Type B pancreatic cell (in vitro differentiated cells): ENCODE measurements at regions not wholly inside any gene's neighbourhood (a gene's known extent, or its start where the extent isn't known, plus 50 kb on each side); places are given as distances from the start of the nearest gene placed in this dataset.

ENCODE experiments used
- DNase-seq: peaks from one replicate; pipeline ENCODE4 v3.0.0; 2021; ENCODE audit warnings: mixed read lengths; ENCODE audit not compliant: unreplicated experiment; ENCODE audit errors: extremely low spot score
- H3K27ac Mint-ChIP-seq: 2 replicates; pipeline ENCODE4 v1.8.0; 2021; ENCODE audit warnings: mild to moderate bottlenecking, mixed read lengths
- H3K27me3 Mint-ChIP-seq: 2 replicates; pipeline ENCODE4 v1.8.0; 2021; ENCODE audit warnings: mixed read lengths
- H3K36me3 Mint-ChIP-seq: 2 replicates; pipeline ENCODE4 v1.8.0; 2021; ENCODE audit warnings: mixed read lengths
- H3K4me1 Mint-ChIP-seq: one replicate; pipeline ENCODE4 v1.8.0; 2021; ENCODE audit warnings: mixed read lengths; ENCODE audit not compliant: unreplicated experiment
- H3K4me3 Mint-ChIP-seq: 2 replicates; pipeline ENCODE4 v1.8.0; 2021; ENCODE audit warnings: mild to moderate bottlenecking, mixed read lengths
- H3K9me3 Mint-ChIP-seq: 2 replicates; pipeline ENCODE4 v1.8.0; 2021; ENCODE audit warnings: mixed read lengths
- TF ChIP-seq, protein P1 (sequence below): fragments of 200-600 bp; sonication (generic); conservative IDR thresholded peaks from 2 replicates; pipeline ENCODE4 v1.5.0; 2021; ENCODE audit warnings: antibody characterized with exemption, mild to moderate bottlenecking

DNA sequence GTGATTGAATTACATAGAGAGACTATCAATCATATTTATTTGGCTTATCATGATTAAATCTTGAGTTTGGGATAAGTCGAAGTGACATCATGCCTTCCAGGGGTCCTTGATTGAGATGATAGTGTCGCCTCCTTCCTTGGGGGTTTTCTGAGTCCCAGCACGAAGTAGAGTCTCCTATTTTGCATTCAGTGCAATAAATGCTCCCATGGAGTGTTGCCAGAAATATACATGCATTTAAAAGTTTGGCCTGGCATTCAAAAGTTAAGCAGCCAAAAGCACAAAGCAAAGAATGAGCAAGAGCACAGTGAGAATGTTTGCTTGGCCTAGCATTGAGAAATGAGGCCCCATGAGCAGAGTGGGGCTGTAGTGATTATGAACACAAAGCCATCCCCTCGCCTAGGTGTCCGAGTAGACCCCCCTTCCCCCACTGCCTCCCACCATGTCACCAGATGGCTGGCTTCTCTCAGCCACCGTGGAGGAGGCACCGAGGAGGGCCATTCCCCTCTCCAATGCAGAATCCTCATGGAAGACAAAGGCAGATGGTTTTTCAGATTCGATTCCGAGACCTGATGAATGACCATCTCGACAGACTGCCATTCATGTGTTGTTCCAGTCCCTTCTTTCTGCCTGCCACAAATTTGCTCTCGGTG lies 58.8 kb upstream of the UBL3 start:
- peak overlapping the region; percentile 11 for H3K4me3 Mint-ChIP-seq
- peak overlapping the region; percentile 26 for H3K27ac Mint-ChIP-seq
- H3K9me3 Mint-ChIP-seq, result no peaks in the 10 kb centered on the region
- no peak for DNase-seq
- TF ChIP-seq, protein P1, sequence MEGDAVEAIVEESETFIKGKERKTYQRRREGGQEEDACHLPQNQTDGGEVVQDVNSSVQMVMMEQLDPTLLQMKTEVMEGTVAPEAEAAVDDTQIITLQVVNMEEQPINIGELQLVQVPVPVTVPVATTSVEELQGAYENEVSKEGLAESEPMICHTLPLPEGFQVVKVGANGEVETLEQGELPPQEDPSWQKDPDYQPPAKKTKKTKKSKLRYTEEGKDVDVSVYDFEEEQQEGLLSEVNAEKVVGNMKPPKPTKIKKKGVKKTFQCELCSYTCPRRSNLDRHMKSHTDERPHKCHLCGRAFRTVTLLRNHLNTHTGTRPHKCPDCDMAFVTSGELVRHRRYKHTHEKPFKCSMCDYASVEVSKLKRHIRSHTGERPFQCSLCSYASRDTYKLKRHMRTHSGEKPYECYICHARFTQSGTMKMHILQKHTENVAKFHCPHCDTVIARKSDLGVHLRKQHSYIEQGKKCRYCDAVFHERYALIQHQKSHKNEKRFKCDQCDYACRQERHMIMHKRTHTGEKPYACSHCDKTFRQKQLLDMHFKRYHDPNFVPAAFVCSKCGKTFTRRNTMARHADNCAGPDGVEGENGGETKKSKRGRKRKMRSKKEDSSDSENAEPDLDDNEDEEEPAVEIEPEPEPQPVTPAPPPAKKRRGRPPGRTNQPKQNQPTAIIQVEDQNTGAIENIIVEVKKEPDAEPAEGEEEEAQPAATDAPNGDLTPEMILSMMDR, result no peak
- peaks cover 53% of the 10 kb centered on the region for H3K4me1 Mint-ChIP-seq
- H3K27me3 Mint-ChIP-seq, result no peaks in the 10 kb centered on the region
- no peaks in the 10 kb centered on the region for H3K36me3 Mint-ChIP-seq

DNA sequence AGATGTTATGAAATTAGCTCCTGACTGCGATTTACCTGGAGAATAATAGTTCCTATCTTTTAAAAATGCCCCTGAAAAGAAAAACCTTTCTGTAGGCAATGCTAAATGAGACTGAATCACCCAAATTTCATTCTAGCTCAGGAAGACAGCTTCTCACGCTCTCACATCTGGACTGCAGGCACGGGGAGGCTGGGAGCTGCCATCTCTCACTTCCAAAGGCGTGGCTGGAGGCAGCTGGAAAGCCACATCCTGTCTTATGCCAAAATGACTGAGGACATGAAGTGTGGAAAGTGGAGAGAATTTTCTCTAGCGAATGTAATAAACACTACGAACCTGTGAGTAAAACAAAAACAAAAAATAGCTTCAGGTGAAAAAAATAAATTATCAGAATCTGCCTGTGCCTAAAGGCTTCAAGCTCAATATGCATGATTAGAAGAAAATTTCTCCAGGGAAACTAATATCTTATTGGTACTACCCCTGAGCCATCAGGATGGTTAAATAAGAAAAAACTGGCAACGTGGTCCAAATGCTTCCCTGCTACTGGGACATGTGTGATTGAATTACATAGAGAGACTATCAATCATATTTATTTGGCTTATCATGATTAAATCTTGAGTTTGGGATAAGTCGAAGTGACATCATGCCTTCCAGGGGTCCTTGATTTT lies 58.1 kb upstream of the UBL3 start:
- TF ChIP-seq, protein P1, result no peak
- no peak for DNase-seq
- no peaks in the 10 kb centered on the region for H3K27me3 Mint-ChIP-seq
- H3K9me3 Mint-ChIP-seq, result no peaks in the 10 kb centered on the region
- peaks cover 51% of the 10 kb centered on the region for H3K4me1 Mint-ChIP-seq
- H3K27ac Mint-ChIP-seq, result peak overlapping the region; percentile 26
- H3K36me3 Mint-ChIP-seq, result no peaks in the 10 kb centered on the region
- peak overlapping the region; percentile 11 for H3K4me3 Mint-ChIP-seq

DNA sequence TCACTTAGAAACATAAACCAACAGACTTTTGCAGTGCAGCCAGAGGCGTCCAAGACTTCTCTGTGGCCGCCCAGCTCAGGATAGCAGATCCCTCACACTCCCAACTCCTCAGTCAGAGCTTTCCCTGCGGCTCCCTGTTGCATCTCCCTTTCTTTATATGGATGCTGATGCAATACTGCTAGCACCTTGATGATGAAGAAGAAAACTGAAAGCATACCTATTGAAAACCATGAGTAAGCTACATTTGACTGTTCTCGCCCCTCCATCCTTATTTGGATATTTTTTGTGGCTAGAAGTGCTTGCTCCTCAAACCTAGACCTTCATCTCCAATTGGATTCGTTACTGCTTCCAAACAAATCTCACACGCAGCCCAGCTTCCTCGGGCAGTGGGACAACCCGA lies 57.3 kb upstream of the UBL3 start:
- Mint-ChIP-seq H3K27ac (peak overlapping the region; percentile 57), H3K4me1 (peaks cover 49% of the 10 kb centered on the region), H3K9me3 (no peaks in the 10 kb centered on the region), H3K36me3 (no peaks in the 10 kb centered on the region), H3K4me3 (no peak overlapping the region), H3K27me3 (no peaks in the 10 kb centered on the region)
- TF ChIP-seq, protein P1, result no peak
- no peak for DNase-seq

DNA sequence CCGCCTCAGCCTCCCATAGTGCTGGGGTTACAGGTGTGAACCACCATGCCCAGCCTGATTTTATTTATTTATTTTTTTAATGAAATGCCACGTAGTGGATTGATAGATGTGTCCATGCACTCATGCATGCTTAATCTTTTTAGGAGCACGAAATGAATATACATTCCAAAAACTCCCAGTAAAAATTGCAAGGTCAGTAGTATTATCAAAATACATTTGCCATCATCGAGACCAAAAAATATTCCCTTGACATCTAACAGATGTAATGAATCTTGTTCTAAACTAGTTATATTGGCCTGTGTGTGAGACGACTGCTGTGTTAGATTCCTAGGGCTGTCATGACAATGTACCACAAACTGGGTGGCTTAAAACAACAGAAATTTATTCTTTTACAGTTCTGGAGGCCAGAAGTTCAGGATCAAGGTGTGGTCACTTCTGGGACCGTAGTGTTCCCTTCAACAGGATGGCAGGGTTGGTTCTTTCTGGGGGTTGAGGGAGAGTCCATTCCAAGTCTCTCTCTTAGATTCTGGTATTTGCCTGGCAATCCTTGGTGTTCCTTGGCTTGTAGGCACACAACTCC lies 56.1 kb upstream of the UBL3 start:
- Mint-ChIP-seq H3K36me3 (no peaks in the 10 kb centered on the region), H3K9me3 (no peaks in the 10 kb centered on the region), H3K27me3 (no peaks in the 10 kb centered on the region), H3K4me3 (no peak overlapping the region), H3K27ac (peak overlapping the region; percentile 68), H3K4me1 (peaks cover 46% of the 10 kb centered on the region)
- TF ChIP-seq, protein P1, result no peak
- DNase-seq, result no peak

DNA sequence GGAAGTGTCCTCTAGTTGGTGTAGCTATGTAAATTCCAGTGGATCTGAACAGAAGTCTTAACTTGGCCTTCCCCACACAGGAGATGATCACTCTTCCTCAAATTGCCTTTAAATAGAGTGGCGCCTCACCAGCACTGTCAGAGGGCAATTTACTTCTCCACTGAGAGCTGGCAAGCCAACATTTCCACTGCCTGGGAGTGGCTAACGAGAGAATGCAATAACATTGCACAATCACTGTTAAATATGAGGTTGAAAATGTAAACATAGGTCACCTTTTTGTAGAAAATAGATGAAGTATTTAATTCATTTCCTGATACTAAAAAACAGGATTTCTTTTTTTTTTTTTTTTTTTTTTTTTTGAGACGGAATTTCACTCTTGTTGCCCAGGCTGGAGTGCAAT lies 55.4 kb upstream of the UBL3 start:
- no peaks in the 10 kb centered on the region for H3K36me3 Mint-ChIP-seq
- no peaks in the 10 kb centered on the region for H3K9me3 Mint-ChIP-seq
- TF ChIP-seq, protein P1, result no peak
- H3K27ac Mint-ChIP-seq, result peak overlapping the region; percentile 97
- no peak for DNase-seq
- peak overlapping the region; percentile 67 for H3K4me3 Mint-ChIP-seq
- H3K27me3 Mint-ChIP-seq, result no peaks in the 10 kb centered on the region
- peaks cover 41% of the 10 kb centered on the region for H3K4me1 Mint-ChIP-seq
